Islet of Langerhans (tissue), 1 donor: ENCODE measurements at regions not wholly inside any gene's neighbourhood (a gene's known extent, or its start where the extent isn't known, plus 50 kb on each side); places are given as distances from the start of the nearest gene placed in this dataset.
A peak's percentile ranks its signal among the peaks of the same experiment; 100 is the strongest.

Experiments used
- FAIRE-seq: peaks from one replicate; lab custom pipeline; 2011; peaks lifted over from hg19 to GRCh38; lab: Jason Lieb, UNC

DNA sequence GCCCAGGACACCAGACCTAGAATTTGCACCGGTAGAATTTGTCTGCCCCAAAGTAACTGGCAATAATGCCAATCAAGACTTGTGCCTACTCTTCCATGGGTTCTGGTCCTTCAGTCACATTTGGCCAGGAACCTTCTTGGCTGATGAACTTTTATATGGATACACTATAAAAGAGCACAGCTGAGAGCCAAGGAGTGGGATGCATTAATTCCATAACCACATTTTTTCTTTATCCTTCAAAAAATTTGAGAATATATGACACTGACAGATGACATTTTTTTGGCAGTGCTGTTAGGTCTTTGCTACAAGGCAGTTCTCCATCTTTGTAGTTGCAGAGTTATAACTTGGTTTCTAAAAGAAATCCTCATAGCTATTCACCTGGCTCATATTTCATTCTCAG is 129.2 kb upstream of the HDAC9 start:
- FAIRE-seq: no peak

DNA sequence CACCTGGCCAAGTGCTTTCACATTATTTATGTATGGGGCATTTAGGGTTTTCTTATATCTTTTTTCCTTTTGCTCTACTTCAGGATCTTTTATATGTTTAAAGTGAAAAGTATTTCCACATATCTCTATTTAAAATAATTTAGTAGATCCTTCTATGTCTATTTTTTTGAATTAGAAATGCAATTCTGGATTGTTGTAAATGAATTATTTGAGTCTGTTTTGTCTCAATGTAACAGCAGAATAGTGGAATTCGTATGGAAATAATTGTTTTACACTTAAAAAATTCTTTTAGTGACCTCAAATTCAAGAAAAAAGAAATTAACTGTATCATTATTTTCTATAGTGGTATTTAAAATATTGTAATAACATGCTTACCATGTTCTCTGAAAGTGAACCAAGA is 126.5 kb upstream of the HDAC9 start:
- FAIRE-seq: no peak

DNA sequence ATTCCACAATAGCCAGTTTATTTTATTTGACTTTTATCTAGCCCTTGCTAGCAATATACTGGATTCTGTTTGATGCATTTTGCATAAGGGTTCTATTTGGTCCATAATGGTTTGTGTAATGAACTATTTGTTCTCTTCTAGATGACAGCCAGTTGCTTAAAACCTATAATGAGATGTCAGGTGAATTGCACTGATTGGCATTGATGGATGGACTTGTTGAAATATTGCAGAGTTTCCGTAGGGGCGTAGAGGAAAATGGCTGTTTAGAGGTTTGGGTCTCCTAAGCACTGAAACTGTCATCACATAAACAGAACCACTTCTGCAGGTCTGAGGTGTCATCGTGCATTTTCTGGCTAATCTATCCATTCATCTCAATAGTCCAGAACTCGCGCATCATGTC is 124.9 kb upstream of the HDAC9 start:
- no peak for FAIRE-seq

DNA sequence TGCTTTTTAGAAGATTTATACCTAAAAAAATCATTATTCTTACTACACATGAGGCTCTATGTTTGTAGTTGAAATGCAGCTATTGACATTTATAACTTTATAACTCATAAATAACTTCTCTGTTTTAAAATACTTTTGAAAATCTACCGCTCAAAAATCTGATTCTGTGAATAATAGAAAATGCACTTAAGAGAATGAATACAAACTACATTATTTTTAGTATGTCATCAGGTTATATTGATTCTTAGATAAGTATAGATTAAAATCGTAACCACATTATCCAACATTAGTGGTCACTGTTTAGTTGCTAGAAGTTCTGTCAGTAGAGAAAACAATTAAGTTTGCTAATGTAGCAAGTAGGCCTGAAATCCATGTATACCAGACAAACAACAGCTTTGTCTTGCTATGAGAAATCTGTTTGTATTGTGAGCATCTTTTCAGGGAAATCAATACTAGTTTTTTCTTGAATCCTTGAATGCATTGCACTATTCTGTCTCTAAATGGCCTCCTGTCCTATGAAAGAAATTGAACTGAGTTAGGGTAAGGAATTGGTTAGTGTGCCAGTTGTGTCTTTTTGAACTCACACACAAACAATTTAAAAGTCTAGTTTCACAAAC is 116.5 kb upstream of the HDAC9 start:
- no peak for FAIRE-seq

DNA sequence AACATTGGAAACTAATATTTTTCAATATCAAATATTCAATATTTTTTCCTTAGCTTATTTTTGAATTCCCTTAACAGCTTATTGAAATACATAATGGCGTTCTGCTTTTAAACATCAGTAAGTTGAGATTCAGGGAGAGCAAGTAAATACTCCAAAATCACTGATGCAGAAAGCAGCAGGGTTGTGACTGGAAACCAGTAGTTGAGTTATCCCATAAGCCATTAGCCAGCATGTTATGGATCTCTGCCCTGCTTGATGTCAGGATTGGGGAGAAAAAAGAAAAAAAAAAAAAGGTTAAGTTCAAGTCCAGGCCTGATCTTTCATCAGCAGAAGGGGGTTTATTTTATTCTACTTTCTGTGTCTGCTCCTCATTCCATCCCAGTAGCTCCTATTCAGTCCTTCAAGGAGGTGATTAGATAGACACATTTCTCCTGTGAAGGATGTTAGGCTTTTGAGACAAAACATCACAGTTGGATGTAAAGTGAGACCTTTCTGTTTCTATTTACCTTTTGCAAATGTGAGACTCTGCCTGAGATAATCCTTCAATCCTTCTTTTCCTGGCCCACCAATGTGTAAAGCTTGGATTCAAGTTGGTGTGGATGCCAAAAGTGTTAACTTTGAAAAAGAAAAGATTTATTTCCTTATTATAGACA is 110.9 kb upstream of the HDAC9 start:
- FAIRE-seq: no peak

DNA sequence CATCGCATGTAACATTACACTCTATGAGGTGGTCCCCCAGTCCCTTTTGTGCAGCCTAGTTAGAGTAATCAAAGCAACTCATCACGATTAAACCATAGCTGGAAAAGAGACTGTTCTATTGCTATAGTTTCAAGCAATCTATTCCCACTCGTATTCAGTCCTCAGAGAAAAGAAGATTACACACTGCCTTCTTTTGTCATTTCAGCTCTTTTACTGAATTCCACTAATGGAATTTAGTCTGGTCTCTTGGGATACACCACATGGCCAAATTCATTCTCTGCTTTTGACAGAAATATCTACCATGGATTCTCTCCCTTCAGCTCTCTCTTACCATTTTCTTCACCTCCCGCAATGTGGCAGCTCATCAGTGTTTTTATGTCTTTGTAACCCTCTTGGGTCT is 108.9 kb upstream of the HDAC9 start:
- no peak for FAIRE-seq

DNA sequence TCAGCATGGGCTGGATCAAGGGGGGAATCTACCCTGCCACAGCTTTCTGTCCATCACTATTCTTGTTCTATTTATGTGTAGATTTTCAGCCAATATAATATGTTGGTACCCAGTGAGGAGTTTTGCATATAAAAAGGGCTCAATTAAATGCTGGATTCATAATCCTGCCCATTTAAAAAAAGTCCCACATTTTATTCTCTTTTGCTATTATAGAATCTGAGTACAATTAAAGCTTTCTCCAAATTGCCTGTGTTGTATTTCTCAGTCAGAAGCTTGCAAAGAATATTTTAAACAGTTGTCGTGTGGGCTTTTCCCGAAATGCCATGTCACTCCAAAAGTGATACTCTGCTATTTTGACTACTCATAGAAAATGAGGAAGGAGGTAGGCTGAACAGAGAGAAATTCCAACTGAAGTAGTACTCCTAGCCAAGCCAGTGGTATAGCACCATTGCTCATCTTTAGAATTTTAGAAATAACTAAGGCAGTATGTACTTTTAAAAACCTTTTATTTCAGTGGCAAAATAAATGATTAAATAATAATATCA is 108.3 kb upstream of the HDAC9 start:
- no peak for FAIRE-seq

DNA sequence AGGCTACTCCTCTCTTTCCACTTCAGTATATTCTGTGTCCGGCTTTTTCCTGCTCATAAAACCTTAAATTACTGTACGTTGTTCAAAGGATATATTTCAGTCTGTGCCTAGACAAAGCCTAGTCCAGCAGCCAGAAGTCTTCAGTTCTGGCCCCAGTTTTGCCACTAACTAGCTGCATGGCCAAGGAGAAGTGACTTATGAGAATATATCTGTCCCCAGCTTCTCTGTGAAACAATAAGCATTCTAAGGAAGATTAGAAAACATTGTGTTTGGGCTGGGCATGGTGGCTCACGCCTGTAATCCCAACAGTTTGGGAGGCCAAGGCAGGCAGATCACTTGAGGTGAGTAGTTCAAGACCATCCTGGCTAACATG is 105.0 kb upstream of the HDAC9 start:
- no peak for FAIRE-seq

DNA sequence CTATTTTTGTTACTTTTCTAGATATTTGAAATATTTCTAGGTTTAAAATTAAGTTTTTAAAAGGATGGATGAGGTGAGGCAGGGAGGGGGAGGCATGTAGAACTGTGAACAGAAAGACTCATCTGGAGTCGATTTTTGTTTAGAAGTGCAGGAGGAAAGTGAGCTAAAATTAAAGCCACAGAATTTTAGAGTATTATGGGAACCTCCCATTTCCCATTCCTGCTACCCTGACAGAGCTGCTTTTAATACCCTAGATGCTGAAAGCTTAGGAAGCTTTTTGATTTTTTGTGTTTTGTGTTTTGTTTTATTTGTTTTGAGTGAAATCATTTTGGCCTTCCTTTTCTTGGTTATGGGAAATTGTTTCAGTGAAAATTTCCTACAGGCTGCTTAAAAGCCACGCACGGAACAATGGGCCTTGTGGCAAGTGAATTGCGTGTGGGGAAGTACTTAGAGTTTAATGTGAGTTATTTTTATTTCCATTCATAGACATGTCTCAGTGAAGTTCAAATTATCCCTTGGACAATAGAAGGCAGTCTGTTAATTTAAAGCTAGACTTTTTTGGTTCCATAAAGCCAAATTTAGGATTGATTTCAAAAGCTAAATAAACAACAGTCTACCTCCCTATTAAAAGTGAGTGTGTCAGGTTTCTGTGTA is 102.0 kb upstream of the HDAC9 start:
- FAIRE-seq: no peak

DNA sequence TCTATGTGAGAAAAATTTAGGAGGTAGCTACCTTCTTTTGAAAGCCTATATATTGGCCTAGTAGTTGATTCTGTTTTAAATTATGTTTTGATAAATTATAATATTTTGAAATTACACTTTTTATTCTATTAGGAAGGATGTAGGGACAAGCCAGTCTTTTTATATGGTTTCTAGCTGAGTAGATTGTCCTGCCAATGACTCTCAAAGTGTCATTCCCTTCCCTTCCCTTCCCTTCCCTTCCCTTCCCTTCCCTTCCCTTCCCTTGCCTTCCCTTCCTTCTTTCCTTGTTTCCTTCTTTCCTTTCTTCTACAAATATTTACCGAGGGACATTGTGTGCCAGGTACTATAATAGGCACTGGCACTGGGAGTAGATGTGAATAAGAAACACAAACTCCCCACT is 99.7 kb upstream of the HDAC9 start:
- FAIRE-seq: no peak

DNA sequence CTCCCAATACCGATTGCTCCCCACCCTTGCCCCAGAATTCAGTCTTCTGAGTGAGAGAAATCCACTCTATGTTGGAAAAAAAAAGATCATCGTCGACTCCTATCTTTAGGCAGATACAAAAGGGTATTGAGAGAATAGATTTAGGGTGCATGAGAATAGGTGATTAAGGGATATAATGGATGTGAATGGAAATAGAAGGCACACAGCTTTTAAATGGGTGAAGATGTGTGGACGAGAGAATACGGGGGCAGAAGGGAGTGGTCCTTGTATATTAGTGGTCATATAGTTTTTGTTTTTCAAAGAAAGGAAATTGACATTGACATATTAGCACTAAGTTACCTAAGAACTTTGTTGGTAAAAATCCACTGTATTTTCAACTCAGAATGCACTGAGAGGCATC is 98.6 kb upstream of the HDAC9 start:
- FAIRE-seq: no peak

DNA sequence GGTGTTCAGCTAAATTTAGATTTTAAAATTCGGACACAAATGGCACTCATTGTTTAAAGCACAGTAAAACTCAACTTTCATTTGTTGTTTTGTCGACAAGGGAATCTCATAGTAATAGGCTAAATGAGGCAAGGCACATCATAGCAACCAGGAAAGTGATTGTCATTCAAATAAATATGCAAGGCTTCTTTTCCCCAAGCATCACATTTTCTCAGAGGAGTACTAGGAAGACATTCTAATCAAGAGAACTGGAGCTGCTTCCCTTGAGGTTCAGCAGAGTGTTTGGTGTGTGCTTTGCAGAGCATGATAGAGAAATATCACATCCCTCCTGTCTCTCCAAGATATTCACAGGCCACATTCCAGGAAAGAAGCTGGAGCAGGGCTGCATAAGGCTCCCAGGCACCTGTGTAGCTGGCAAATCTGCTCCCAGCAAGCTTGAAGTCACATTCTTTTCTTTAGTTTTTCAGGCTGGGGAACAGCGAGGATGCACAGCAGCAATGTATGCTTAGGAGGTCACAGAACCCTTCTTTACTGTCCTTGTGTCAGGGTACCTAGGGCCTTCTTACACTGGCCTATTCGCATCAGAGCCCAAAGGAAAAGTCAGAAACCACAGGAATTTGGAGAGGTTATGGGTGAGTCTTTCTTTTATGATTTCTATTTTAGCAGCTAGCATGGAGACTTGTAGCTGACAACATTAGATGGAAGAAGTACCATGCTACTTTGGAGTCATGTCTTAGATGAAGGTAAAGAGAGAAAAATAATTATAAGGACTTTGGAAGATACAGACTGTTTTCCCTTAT is 95.9 kb upstream of the HDAC9 start:
- no peak for FAIRE-seq

DNA sequence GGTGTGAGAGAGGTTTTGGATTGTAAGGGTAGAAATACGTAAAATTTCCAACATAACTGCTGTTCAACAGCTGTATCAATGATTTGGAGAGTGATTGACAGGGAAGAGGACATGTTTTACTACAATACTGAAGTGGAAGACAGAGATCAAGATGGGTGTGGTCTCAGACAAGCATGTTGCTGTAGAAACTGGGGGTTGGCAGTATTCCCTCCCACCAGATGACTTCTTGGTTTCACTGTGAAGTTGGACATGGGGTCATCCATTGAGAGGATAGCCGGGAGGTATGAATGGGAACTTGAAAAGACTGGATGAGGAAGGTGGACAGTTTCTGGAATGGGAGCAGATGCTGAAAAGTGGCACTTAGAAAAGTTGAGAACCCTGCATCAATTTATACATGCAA is 95.3 kb upstream of the HDAC9 start:
- no peak for FAIRE-seq

DNA sequence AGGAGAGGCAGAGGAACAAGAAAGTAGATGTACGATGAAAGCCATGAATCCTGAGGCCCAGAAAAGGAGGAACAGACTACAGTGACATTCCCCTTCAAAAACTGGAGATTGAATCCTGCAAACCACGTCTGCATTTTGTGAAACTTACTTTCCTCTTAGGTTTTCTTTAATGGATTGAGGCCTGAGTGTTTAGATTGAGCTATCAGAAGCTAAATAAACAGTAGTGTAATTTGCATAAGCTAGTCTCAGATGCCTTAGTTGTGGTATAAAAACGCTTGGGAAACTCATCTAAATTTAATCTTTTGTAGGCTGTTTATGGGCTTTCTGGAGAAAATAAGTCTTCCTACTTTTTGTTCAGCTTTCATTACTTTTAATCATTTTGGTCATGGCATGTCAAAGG is 94.8 kb upstream of the HDAC9 start:
- no peak for FAIRE-seq

DNA sequence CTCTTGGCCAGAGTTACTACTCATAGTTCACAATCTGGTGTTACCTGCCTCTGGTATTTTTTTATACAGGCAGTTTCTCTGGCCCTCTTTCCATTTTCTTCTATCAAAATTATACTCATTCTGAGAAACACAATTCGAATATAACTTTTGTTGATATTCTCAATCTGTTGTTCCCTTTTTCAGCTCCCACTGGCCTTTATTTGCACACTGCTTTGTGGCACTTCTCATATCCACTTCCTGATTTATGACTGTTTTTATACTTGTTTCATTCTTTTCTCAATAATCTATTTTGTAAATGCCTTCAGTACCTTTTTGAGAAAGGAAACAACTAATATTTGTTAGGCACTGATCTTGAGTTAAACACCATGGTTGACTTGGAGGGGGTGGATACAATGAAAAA is 93.8 kb upstream of the HDAC9 start:
- no peak for FAIRE-seq

DNA sequence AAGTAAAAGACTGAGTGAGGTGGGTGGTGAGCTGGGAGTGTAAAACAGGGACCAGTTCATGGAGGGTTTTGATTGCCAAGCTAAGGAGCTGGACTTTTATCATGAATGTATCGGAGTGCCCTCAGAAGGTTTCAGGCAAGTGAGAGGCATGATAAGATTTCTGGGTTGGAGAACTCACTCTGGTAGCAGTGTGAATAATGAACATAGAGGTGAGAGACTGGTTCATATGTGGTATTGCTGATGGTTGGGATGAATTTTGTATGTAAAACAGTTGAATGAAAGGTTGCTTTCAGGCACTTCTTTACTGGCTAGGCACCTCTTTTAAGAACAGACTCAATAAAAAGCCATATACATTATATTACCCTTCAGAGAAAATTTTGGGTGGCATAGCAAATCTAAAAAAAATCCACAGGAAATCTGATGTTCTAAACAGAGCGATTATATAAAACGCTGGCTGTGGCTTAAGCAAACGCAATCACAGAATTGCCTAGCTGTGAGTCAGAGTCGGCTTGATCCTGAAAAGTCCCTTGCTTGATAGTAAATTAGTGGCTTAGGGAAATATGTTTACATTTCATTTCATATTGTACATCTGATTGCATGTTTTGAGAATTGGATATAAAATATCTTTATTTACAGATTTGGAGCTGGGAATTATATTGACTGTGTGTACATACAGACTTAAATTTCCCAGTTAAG is 92.9 kb upstream of the HDAC9 start:
- FAIRE-seq: peak; percentile 92

DNA sequence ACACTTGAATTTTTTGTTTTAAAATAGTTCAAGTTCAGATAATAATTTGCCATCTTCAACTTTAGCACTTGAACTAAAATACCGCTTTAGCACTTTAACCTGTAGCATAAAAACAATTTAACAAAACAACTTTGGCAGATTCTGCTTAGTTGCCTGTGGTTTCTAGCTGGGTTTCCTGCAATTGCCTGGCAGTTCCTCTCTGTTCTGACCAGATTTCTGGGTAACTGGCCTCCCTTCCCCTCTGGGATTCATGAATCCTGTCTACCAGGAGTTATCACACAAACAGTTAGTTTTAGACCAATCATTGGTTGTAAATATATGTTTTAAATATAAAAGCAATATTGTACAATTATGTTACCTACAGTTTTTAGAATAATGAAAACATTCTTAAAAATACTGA is 89.8 kb upstream of the HDAC9 start:
- no peak for FAIRE-seq

DNA sequence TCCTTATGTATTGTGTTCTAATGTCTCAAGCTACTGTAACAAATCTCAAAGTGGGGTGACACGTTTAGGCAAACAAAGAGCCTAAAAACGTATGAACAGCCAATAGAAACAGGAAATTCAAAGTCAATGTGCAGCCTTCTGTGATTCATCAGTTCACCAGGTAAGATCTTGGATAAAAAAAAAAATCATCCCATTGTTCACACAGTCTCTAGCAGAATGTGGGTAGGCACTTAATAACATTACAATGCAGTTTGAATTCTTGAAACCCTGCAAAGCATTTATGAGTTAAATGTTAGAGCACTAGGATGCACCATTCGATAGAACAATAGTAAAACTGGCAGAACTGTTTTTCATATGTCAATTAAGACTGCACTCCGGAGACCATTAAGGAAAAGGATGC is 88.2 kb upstream of the HDAC9 start:
- no peak for FAIRE-seq

DNA sequence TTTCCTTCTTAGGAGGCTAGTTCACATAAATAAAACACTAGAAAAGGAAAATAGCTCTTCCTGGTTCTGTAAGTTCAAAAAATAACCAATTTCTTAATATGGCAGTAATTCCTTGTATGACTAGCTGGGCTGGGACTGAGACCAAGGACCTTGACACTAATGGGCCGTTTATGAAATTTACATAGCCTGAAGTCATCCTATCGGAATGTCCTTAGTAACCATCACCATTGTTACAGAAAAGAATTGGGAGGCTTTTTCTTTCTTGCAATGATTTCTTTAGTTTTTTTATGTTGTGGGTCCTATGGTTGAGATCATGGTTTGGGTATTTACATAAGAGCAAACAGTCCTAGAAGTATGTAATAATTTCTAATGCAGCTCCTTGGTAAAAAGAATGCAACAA is 87.1 kb upstream of the HDAC9 start:
- FAIRE-seq: peak; percentile 24

DNA sequence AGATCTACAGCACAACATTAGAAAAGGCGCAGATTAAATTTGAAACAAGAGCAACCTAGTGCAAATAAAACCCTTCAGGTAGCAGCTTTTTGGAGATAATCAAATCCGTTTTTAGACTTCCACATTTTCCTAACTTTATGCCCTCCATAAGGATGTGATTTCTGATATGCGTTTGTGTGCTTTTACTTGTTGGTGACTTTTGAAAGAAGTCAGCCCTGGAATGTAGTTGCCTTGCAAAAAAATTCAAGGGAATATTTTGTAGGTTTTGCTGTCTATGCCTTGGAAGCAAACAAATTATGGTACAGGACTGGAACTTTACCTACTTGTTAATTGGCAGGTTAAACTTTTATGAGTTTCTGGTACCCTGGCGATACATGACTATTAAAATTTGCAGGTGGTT is 86.7 kb upstream of the HDAC9 start:
- FAIRE-seq: no peak

DNA sequence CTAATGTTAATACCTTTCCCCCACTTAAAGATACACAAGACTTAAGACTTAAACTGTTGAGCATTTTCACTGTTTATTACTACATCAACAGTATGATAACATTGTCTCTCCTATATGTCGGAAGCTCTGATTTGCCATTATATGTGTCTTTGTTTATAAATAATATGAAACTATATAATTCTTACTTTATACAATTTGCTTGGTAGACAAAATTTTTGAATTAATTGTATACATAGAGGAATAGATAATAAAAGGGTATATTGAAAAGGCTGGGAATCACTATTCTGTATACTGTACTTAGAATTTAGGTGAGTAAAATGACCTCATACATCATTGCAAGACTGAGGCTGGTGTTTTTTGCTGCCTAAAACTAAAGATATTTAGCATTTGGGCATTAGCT is 82.1 kb upstream of the HDAC9 start:
- FAIRE-seq: no peak

DNA sequence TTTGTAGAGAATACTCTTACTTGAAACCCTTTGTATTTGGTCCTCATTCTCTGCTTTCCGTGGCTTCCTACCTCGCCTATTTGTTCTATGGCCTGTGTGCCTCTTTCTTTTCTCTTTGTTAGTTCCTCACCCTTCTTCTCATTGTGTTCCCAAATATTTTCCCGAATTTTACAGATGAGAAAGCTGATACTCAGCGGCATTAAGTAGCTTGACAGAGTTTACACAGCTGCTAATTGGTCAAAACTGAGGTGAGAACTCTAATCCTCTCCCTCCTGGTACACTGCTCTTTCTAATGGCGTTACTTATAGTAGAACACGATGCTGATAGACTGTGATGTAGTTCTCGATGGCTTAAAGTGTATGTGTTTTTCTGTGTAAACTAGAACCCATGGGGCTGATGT is 80.7 kb upstream of the HDAC9 start:
- no peak for FAIRE-seq
